WTC11 (cell line): ENCODE measurements at regions not wholly inside any gene's neighbourhood (a gene's known extent, or its start where the extent isn't known, plus 50 kb on each side); places are given as distances from the start of the nearest gene placed in this dataset.

Experiments
- FOXP1 ChIP-seq: sonication (generic); formaldehyde crosslinking; IDR thresholded peaks from 2 replicates; pipeline ENCODE4 v1.8.0; 2022; ENCODE audit warnings: missing genetic modification reagents, mild to moderate bottlenecking, moderate library complexity, borderline replicate concordance
- NFYB ChIP-seq: sonication (generic); formaldehyde crosslinking; conservative IDR thresholded peaks from 2 replicates; pipeline ENCODE4 v1.8.0; 2022; ENCODE audit warnings: low read depth, missing genetic modification reagents
- TP53 ChIP-seq: sonication (generic); formaldehyde crosslinking; IDR thresholded peaks from 2 replicates; pipeline ENCODE4 v1.8.1; 2023; ENCODE audit warnings: mild to moderate bottlenecking, missing genetic modification reagents
- TF ChIP-seq, protein P1 (sequence below): sonication (generic); formaldehyde crosslinking; IDR thresholded peaks from 2 replicates; pipeline ENCODE4 v1.8.1; 2023; ENCODE audit warnings: mild to moderate bottlenecking, missing genetic modification reagents
- TF ChIP-seq, protein P2 (sequence below): fragments of 200-600 bp; IDR thresholded peaks from 2 replicates; pipeline ENCODE4 v1.8.0; 2022; ENCODE audit warnings: antibody characterized with exemption

DNA sequence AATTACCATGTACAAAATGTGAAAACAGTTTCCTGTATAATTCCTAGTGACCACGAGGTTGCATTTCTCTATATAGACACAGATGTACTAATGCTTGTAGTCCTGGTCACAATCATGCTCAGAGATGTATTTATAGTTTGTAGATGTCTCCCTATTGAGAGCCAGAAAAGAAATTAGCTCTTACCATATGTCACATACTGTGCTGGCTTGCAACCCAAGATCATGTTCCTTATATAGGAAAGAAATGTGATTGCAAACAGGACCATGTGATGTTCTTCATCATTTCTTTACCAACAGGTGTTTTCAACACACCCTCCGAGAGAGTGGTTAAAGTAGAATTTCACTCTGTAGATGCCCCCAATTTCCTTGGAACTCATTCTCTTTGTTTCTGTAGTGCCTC, 369.4 kb downstream of the CBLN4 start:
- TF ChIP-seq TP53 (CRISPR knock-in tag) (no peak), NFYB (CRISPR knock-in tag) (no peak), FOXP1 (CRISPR knock-in tag) (no peak)
- TF ChIP-seq, protein P1, sequence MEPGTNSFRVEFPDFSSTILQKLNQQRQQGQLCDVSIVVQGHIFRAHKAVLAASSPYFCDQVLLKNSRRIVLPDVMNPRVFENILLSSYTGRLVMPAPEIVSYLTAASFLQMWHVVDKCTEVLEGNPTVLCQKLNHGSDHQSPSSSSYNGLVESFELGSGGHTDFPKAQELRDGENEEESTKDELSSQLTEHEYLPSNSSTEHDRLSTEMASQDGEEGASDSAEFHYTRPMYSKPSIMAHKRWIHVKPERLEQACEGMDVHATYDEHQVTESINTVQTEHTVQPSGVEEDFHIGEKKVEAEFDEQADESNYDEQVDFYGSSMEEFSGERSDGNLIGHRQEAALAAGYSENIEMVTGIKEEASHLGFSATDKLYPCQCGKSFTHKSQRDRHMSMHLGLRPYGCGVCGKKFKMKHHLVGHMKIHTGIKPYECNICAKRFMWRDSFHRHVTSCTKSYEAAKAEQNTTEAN (CRISPR knock-in tag): no peak
- TF ChIP-seq, protein P2, sequence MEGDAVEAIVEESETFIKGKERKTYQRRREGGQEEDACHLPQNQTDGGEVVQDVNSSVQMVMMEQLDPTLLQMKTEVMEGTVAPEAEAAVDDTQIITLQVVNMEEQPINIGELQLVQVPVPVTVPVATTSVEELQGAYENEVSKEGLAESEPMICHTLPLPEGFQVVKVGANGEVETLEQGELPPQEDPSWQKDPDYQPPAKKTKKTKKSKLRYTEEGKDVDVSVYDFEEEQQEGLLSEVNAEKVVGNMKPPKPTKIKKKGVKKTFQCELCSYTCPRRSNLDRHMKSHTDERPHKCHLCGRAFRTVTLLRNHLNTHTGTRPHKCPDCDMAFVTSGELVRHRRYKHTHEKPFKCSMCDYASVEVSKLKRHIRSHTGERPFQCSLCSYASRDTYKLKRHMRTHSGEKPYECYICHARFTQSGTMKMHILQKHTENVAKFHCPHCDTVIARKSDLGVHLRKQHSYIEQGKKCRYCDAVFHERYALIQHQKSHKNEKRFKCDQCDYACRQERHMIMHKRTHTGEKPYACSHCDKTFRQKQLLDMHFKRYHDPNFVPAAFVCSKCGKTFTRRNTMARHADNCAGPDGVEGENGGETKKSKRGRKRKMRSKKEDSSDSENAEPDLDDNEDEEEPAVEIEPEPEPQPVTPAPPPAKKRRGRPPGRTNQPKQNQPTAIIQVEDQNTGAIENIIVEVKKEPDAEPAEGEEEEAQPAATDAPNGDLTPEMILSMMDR: no peak
